OCI-LY7 (cell line): ENCODE measurements at regions not wholly inside any gene's neighbourhood (a gene's known extent, or its start where the extent isn't known, plus 50 kb on each side); places are given as distances from the start of the nearest gene placed in this dataset.

Experiments used
- BruUV-seq: library from RNA; stranded (reverse); fragments of 400-500 nt; replicated peaks from 2 replicates; lab custom pipeline; 2021; lab: Mats Ljungman, UMichigan
- CTCF ChIA-PET: fragments of 300-600 bp; sonication (Branson Sonifier 250); formaldehyde crosslinking; loops from one replicate; lab custom pipeline; 2022; ENCODE audit warnings: antibody characterized with exemption; ENCODE audit not compliant: unreplicated experiment; lab: Charles Lee
- POLR2A ChIA-PET: fragments of 300-600 bp; sonication (Branson Sonifier 250); formaldehyde crosslinking; loops from one replicate; lab custom pipeline; 2022; ENCODE audit warnings: antibody characterized with exemption; lab: Charles Lee
- DNase-seq: peaks from one replicate; pipeline ENCODE4 v3.0.0-alpha.2; 2015; ENCODE audit warnings: low spot score
- H2AFZ ChIP-seq: fragments of 200-600 bp; sonication (generic), shearing (Covaris generic); 2 replicates; pipeline ENCODE4 v1.6.1; 2014; ENCODE audit warnings: mild to moderate bottlenecking, antibody characterized with exemption, low read length, moderate library complexity
- H3K27ac ChIP-seq: fragments of 200-600 bp; sonication (generic); 2 replicates; pipeline ENCODE4 v1.5.1; 2014; ENCODE audit warnings: mixed run types, low read depth, mild to moderate bottlenecking, moderate library complexity, low read length, inconsistent platforms; ENCODE audit not compliant: poor library complexity, severe bottlenecking
- H3K36me3 ChIP-seq: fragments of 200-600 bp; sonication (generic); 2 replicates; pipeline ENCODE4 v1.6.1; 2014; ENCODE audit warnings: mild to moderate bottlenecking, antibody characterized with exemption, low read length, moderate library complexity, mixed read lengths; ENCODE audit not compliant: insufficient read depth
- H3K4me1 ChIP-seq: fragments of 200-600 bp; sonication (generic); 2 replicates; pipeline ENCODE4 v1.5.1; 2014; ENCODE audit warnings: mild to moderate bottlenecking, low read length; ENCODE audit not compliant: insufficient read depth, poor library complexity, severe bottlenecking
- H3K4me2 ChIP-seq: fragments of 200-600 bp; sonication (generic); 2 replicates; pipeline ENCODE4 v1.6.1; 2014; ENCODE audit warnings: mild to moderate bottlenecking, low read length
- H3K4me3 ChIP-seq: fragments of 200-600 bp; sonication (generic); 2 replicates; pipeline ENCODE4 v1.5.1; 2014; ENCODE audit warnings: mild to moderate bottlenecking, low read depth, low read length; ENCODE audit not compliant: poor library complexity, severe bottlenecking
- H3K79me2 ChIP-seq: fragments of 200-600 bp; sonication (generic); 2 replicates; pipeline ENCODE4 v1.6.1; 2016; ENCODE audit warnings: low read depth, mild to moderate bottlenecking, low read length, moderate library complexity, mixed read lengths; ENCODE audit not compliant: insufficient read depth
- H3K9me2 ChIP-seq: fragments of 200-600 bp; sonication (generic); 2 replicates; pipeline ENCODE4 v1.6.1; 2016; ENCODE audit warnings: mild to moderate bottlenecking, low read length, mixed read lengths; ENCODE audit not compliant: insufficient read depth
- H3K9me3 ChIP-seq: fragments of 200-600 bp; sonication (generic); 2 replicates; pipeline ENCODE4 v1.6.1; 2014; ENCODE audit warnings: mild to moderate bottlenecking, mixed run types, low read length, mixed read lengths
- H4K20me1 ChIP-seq: fragments of 200-600 bp; sonication (generic); 2 replicates; pipeline ENCODE4 v1.6.1; 2014; ENCODE audit warnings: mild to moderate bottlenecking, antibody characterized with exemption, low read length, moderate library complexity, mixed read lengths; ENCODE audit not compliant: insufficient read depth
- CTCF ChIP-seq: fragments of 200-600 bp; sonication (generic); conservative IDR thresholded peaks from 2 replicates; pipeline ENCODE4 v1.5.1; 2014; ENCODE audit warnings: mild to moderate bottlenecking, antibody characterized with exemption, low read length, moderate library complexity, mixed read lengths
- EZH2phosphoT487 ChIP-seq: fragments of 200-600 bp; sonication (generic); IDR thresholded peaks from 2 replicates; pipeline ENCODE4 v1.6.1; 2018; ENCODE audit warnings: low read depth, borderline replicate concordance, mild to moderate bottlenecking, mixed run types, antibody characterized with exemption, low read length, moderate library complexity, mixed read lengths
- intact Hi-C: fragments of 100-400 bp; cut with micrococcal nuclease; formaldehyde crosslinking; loops from one replicate; pipeline ENCODE4 v1.10.0; 2022; ENCODE audit not compliant: unreplicated experiment

DNA sequence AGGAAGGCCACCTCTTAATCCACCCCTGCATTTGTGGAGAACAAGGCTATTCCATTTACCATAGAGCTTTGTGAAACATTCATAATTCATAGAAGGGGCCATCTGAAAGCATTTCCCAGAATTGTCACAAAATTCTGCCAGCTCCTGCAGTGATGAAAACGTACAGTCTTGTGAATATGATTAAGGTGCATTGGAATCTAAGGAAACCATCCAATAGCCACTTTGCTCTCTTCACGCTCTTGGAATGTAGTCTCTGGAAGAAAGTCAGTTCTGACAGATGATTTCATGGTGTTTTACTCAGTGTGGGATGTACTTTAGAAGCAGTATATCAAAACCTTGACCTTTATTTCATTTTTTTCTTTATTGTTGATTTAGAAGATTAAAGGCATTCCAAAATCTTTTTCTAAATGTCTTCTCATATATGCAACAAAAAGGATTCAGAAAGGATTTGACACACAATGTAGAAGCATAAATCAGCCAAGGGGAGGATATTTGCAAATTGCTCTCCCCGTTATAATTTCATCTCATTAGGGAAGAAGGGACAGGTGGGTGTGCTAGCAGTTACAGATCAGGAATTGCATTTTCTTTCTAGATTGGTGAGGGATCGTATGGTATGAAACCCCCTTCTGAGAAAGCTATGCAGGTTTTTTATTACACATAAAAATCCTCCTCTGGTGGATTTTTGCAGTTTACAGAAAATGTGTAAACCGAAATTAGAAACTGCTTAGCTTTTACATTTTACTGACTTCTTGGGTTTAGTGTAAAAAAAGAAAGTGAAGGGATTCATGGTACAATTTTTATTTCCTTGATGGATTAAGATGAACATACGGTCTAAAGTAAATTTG lies 390.2 kb downstream of the LRIG3 start:
- Histone ChIP-seq H2AFZ (no peak overlapping the region), H3K4me2 (no peak overlapping the region), H3K9me3 (no peaks in the 10 kb centered on the region), H3K36me3 (no peaks in the 10 kb centered on the region), H3K4me3 (no peak overlapping the region), H3K27ac (no peak overlapping the region), H3K79me2 (no peaks in the 10 kb centered on the region), H3K4me1 (no peaks in the 10 kb centered on the region), H3K9me2 (no peaks in the 10 kb centered on the region), H4K20me1 (no peaks in the 10 kb centered on the region)
- DNase-seq, result no peak
- ChIA-PET CTCF (no interaction called here), POLR2A (interaction anchor here (0.5 kb wide), 1 partner anchor 330 kb away, joined by 3 read pairs; no protein-coding TSS in a partner anchor)
- BruUV-seq, result no TSS peak
- TF ChIP-seq CTCF (no peak), EZH2phosphoT487 (no peak)
- intact Hi-C loops, result no loop called here

- Histone ChIP-seq H3K27ac (no peak overlapping the region), H3K36me3 (no peaks in the 10 kb centered on the region), H3K79me2 (no peaks in the 10 kb centered on the region), H3K4me1 (no peaks in the 10 kb centered on the region), H3K9me2 (no peaks in the 10 kb centered on the region), H3K9me3 (no peaks in the 10 kb centered on the region), H3K4me3 (no peak overlapping the region), H2AFZ (no peak overlapping the region), H4K20me1 (no peaks in the 10 kb centered on the region), H3K4me2 (no peak overlapping the region)
- TF ChIP-seq CTCF (no peak), EZH2phosphoT487 (no peak)
- no peak for DNase-seq
- intact Hi-C loops, result no loop called here
- CTCF ChIA-PET, result no interaction called here
- no TSS peak for BruUV-seq
- POLR2A ChIA-PET, result no interaction called here
Observed at GRCh38 chr12:58530742-58531062, 389.6 kb downstream of the LRIG3 start.

DNA sequence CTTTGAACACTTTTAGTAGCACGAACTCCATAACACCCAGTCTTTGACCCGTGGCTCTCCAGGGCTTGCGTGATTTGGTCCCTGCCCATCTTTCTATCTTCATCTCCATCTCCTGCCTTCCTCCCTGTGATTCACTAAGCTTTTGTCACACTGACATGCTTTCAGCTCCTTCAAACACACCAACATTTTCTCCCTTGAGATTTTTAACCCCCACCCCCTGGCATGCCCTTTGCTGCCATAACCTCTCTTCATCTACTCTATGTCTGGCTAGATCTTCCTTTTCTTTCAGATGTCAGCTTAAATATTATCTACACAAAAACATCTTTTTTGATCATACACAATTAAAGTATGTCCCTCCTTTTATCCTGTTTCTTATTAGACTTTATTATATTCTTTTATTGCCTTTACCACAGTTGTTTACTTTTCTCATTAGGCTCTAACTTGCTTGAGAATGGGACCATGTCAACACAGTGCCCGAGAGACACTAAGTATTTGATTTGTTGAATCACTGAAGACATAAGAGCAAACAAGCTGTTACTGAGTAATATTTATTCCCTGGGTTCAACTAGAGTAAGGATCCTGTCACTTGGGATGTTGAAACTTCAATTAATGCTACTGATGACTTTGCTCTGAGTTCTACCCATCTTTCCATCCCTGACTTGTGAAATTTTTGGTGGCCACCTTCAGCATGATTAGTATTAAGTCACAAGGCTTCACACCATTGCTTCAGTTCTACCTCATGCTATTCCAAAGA lies 387.3 kb downstream of the LRIG3 start:
- no peaks in the 10 kb centered on the region for H3K36me3 ChIP-seq
- H3K27ac ChIP-seq, result no peak overlapping the region
- no peaks in the 10 kb centered on the region for H3K9me3 ChIP-seq
- no TSS peak for BruUV-seq
- no peak overlapping the region for H3K4me2 ChIP-seq
- no peak for TF ChIP-seq EZH2phosphoT487
- H2AFZ ChIP-seq, result no peak overlapping the region
- intact Hi-C loops, result no loop called here
- POLR2A ChIA-PET, result no interaction called here
- H3K79me2 ChIP-seq, result no peaks in the 10 kb centered on the region
- H3K9me2 ChIP-seq, result no peaks in the 10 kb centered on the region
- no peak overlapping the region for H3K4me3 ChIP-seq
- no peaks in the 10 kb centered on the region for H3K4me1 ChIP-seq
- CTCF ChIA-PET, result no interaction called here
- H4K20me1 ChIP-seq, result no peaks in the 10 kb centered on the region
- DNase-seq, result no peak
